SK-N-SH treated with all-trans-retinoic acid at 6 μM for 48 hours (cell line): ENCODE measurements at regions not wholly inside any gene's neighbourhood (a gene's known extent, or its start where the extent isn't known, plus 50 kb on each side); places are given as distances from the start of the nearest gene placed in this dataset.

Experiments
- CSDC2 ChIP-seq: fragments of 250-450 bp; sonication (Bioruptor Pico); IDR thresholded peaks from 2 replicates; pipeline ENCODE4 v1.5.0; 2020; ENCODE audit warnings: mild to moderate bottlenecking, moderate library complexity
- GLIS3 ChIP-seq: fragments of 250-450 bp; sonication (Bioruptor Pico); IDR thresholded peaks from 2 replicates; pipeline ENCODE4 v1.5.0; 2020; ENCODE audit warnings: mild to moderate bottlenecking, moderate library complexity
- ISL1 ChIP-seq: fragments of 250-450 bp; sonication (Bioruptor Pico); IDR thresholded peaks from 2 replicates; pipeline ENCODE4 v2.1.2; 2022; ENCODE audit warnings: mild to moderate bottlenecking, moderate library complexity
- OSR1 ChIP-seq: fragments of 250-450 bp; sonication (Bioruptor Pico); IDR thresholded peaks from 2 replicates; pipeline ENCODE4 v1.8.0; 2022; ENCODE audit warnings: moderate library complexity, mild to moderate bottlenecking, inconsistent platforms
- RARB ChIP-seq: fragments of 250-450 bp; sonication (Bioruptor Pico); IDR thresholded peaks from 2 replicates; pipeline ENCODE4 v1.8.0; 2021; ENCODE audit warnings: mild to moderate bottlenecking, moderate library complexity
- SNAI2 ChIP-seq: fragments of 250-450 bp; sonication (Bioruptor Pico); IDR thresholded peaks from 2 replicates; pipeline ENCODE4 v1.5.0; 2020; ENCODE audit warnings: mild to moderate bottlenecking, moderate library complexity
- ZC3H10 ChIP-seq: fragments of 250-450 bp; sonication (Bioruptor Pico); IDR thresholded peaks from 2 replicates; pipeline ENCODE4 v1.5.1; 2021; ENCODE audit warnings: mild to moderate bottlenecking, moderate library complexity
- ZFP3 ChIP-seq: fragments of 250-450 bp; sonication (Bioruptor Pico); IDR thresholded peaks from 2 replicates; pipeline ENCODE4 v1.5.0; 2020; ENCODE audit warnings: mild to moderate bottlenecking, moderate library complexity
- TF ChIP-seq, protein P1 (sequence below): fragments of 250-450 bp; sonication (Bioruptor Pico); IDR thresholded peaks from 2 replicates; pipeline ENCODE4 v1.8.0; 2020; ENCODE audit warnings: mild to moderate bottlenecking, moderate library complexity, borderline replicate concordance
- TF ChIP-seq, protein P2 (sequence below): fragments of 250-450 bp; sonication (Bioruptor Pico); IDR thresholded peaks from 2 replicates; pipeline ENCODE4 v1.5.0; 2020; ENCODE audit warnings: mild to moderate bottlenecking, moderate library complexity

DNA sequence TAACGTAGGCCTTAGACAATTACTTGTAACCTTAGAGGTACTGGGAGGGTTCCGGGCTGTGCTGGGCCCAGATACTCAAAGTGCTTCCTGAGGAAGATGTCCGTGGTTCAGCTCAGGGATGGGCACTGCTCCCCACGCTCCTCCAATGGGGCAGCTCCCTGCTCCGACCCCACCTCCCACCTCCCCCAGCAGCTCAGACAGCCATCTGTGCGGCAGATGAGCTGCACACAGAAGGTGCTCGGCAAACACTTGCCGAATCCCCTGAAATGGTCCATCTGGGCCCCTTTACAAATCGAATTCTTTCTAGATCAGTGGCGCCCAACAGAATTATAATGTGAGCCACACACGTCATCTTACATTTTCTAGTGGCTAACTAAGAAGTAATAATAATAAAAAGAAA is 242.4 kb upstream of the RAB4A start:
- TF ChIP-seq CSDC2 (CRISPR knock-in tag) (no peak), OSR1 (no peak), ISL1 (CRISPR knock-in tag) (no peak), ZC3H10 (CRISPR knock-in tag) (no peak), SNAI2 (no peak), RARB (CRISPR knock-in tag) (no peak), GLIS3 (CRISPR knock-in tag) (no peak), ZFP3 (CRISPR knock-in tag) (no peak)
- TF ChIP-seq, protein P1, sequence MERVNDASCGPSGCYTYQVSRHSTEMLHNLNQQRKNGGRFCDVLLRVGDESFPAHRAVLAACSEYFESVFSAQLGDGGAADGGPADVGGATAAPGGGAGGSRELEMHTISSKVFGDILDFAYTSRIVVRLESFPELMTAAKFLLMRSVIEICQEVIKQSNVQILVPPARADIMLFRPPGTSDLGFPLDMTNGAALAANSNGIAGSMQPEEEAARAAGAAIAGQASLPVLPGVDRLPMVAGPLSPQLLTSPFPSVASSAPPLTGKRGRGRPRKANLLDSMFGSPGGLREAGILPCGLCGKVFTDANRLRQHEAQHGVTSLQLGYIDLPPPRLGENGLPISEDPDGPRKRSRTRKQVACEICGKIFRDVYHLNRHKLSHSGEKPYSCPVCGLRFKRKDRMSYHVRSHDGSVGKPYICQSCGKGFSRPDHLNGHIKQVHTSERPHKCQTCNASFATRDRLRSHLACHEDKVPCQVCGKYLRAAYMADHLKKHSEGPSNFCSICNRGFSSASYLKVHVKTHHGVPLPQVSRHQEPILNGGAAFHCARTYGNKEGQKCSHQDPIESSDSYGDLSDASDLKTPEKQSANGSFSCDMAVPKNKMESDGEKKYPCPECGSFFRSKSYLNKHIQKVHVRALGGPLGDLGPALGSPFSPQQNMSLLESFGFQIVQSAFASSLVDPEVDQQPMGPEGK (CRISPR knock-in tag): no peak
- TF ChIP-seq, protein P2, sequence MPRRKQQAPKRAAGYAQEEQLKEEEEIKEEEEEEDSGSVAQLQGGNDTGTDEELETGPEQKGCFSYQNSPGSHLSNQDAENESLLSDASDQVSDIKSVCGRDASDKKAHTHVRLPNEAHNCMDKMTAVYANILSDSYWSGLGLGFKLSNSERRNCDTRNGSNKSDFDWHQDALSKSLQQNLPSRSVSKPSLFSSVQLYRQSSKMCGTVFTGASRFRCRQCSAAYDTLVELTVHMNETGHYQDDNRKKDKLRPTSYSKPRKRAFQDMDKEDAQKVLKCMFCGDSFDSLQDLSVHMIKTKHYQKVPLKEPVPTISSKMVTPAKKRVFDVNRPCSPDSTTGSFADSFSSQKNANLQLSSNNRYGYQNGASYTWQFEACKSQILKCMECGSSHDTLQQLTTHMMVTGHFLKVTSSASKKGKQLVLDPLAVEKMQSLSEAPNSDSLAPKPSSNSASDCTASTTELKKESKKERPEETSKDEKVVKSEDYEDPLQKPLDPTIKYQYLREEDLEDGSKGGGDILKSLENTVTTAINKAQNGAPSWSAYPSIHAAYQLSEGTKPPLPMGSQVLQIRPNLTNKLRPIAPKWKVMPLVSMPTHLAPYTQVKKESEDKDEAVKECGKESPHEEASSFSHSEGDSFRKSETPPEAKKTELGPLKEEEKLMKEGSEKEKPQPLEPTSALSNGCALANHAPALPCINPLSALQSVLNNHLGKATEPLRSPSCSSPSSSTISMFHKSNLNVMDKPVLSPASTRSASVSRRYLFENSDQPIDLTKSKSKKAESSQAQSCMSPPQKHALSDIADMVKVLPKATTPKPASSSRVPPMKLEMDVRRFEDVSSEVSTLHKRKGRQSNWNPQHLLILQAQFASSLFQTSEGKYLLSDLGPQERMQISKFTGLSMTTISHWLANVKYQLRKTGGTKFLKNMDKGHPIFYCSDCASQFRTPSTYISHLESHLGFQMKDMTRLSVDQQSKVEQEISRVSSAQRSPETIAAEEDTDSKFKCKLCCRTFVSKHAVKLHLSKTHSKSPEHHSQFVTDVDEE (CRISPR knock-in tag): no peak
